H1 (cell line): ENCODE measurements at regions not wholly inside any gene's neighbourhood (a gene's known extent, or its start where the extent isn't known, plus 50 kb on each side); places are given as distances from the start of the nearest gene placed in this dataset.

Experiments used
- CTCF ChIA-PET: fragments of 300-600 bp; sonication (Branson Sonifier 250); formaldehyde crosslinking; loops from one replicate; lab custom pipeline; 2021; ENCODE audit not compliant: partially characterized antibody; lab: Charles Lee
- POLR2A ChIA-PET: fragments of 300-600 bp; sonication (Branson Sonifier 250); formaldehyde crosslinking; loops from one replicate; lab custom pipeline; 2021; ENCODE audit warnings: inconsistent platforms; ENCODE audit not compliant: partially characterized antibody; lab: Charles Lee
- DNase-seq, 2 experiments: peaks; one replicate each; pipeline versions ENCODE4 v3.0.0 to v3.0.0-alpha.2; 2010 to 2022; ENCODE audit warnings: low spot score in 2 of 2, low read depth in 1 of 2, mixed read lengths in 1 of 2
- FAIRE-seq: peaks from 2 replicates; lab custom pipeline; 2011; peaks lifted over from hg19 to GRCh38; lab: Jason Lieb, UNC
- H2AFZ ChIP-seq: 2 replicates; pipeline ENCODE4 v1.8.1; 2012; ENCODE audit warnings: low read length, inconsistent platforms
- H2AK5ac ChIP-seq: 2 replicates; pipeline ENCODE4 v1.6.1; 2013; ENCODE audit warnings: low read depth, low read length
- H2BK120ac ChIP-seq: replicated peaks from 2 replicates; pipeline ENCODE3; 2013; ENCODE audit warnings: low read depth, low read length, inconsistent platforms
- H2BK12ac ChIP-seq: 2 replicates; pipeline ENCODE4 v1.6.1; 2013; ENCODE audit warnings: low read depth, low read length
- H2BK15ac ChIP-seq: 2 replicates; pipeline ENCODE4 v1.6.1; 2013; ENCODE audit warnings: low read length
- H2BK20ac ChIP-seq: 2 replicates; pipeline ENCODE4 v1.6.1; 2013; ENCODE audit warnings: low read length
- H2BK5ac ChIP-seq: 2 replicates; pipeline ENCODE4 v1.6.1; 2013; ENCODE audit warnings: low read depth, low read length
- H3K14ac ChIP-seq: 2 replicates; pipeline ENCODE4 v1.6.1; 2013; ENCODE audit warnings: inconsistent platforms; ENCODE audit not compliant: insufficient read length
- H3K18ac ChIP-seq: 2 replicates; pipeline ENCODE4 v1.6.1; 2013; ENCODE audit warnings: low read length; ENCODE audit errors: extremely low read depth
- H3K23ac ChIP-seq: 2 replicates; pipeline ENCODE4 v1.6.1; 2013; ENCODE audit warnings: inconsistent platforms; ENCODE audit not compliant: insufficient read length
- H3K23me2 ChIP-seq: 2 replicates; pipeline ENCODE4 v1.6.1; 2013; ENCODE audit warnings: low read depth, low read length
- H3K27ac ChIP-seq: 2 replicates; pipeline ENCODE4 v1.6.1; 2011; ENCODE audit warnings: low read depth, low read length, inconsistent platforms
- H3K27me3 ChIP-seq, 4 experiments: replicated peaks in 1 of 4; 1 replicate in 1 of 4; 2 replicates in 3 of 4; pipeline versions ENCODE4 v1.6.1 to v1.8.1; 2011 to 2013; ENCODE audit warnings: low read length in 3 of 4, mild to moderate bottlenecking in 3 of 4, inconsistent platforms in 2 of 4, mixed read lengths in 2 of 4, moderate library complexity in 1 of 4; ENCODE audit not compliant: control insufficient read depth in 3 of 4, insufficient read depth in 3 of 4; ENCODE audit errors: extremely low read depth in 1 of 4
- H3K36me3 ChIP-seq, 4 experiments: 2 replicates each; pipeline versions ENCODE4 v1.6.1 to v1.8.1; 2011 to 2013; ENCODE audit warnings: mild to moderate bottlenecking in 4 of 4, low read length in 3 of 4, moderate library complexity in 2 of 4, control low read depth in 1 of 4, inconsistent platforms in 1 of 4; ENCODE audit not compliant: insufficient read depth in 4 of 4, control insufficient read depth in 2 of 4
- H3K4ac ChIP-seq: replicated peaks from 2 replicates; pipeline ENCODE3; 2013; ENCODE audit warnings: low read length, low read depth, mixed read lengths, inconsistent platforms; ENCODE audit not compliant: insufficient read length
- H3K4me1 ChIP-seq, 4 experiments: replicated peaks in 1 of 4; 1 replicate in 1 of 4; 2 replicates in 3 of 4; pipeline versions ENCODE4 v1.6.1 to v1.8.1; 2011 to 2013; ENCODE audit warnings: low read length in 3 of 4, inconsistent platforms in 2 of 4, mixed read lengths in 1 of 4; ENCODE audit not compliant: insufficient read depth in 4 of 4, control insufficient read depth in 3 of 4
- H3K4me2 ChIP-seq, 2 experiments: 2 replicates each; pipeline versions ENCODE4 v1.6.1 to v1.8.1; 2011 to 2013; ENCODE audit warnings: low read depth in 2 of 2, low read length in 2 of 2, control low read depth in 1 of 2, inconsistent platforms in 1 of 2, mild to moderate bottlenecking in 1 of 2; ENCODE audit not compliant: insufficient read depth in 1 of 2
- H3K4me3 ChIP-seq, 4 experiments: fragments of 200-600, 300-600 bp in 1 of 4; sonication (generic), shearing (Covaris generic), sonication (Bioruptor Twin) in 1 of 4; 2 replicates each; pipeline versions ENCODE4 v1.5.1 to v1.8.1; 2011 to 2016; ENCODE audit warnings: low read length in 4 of 4, low read depth in 3 of 4, control low read depth in 2 of 4, inconsistent platforms in 2 of 4, mild to moderate bottlenecking in 2 of 4, mixed read lengths in 1 of 4, moderate library complexity in 1 of 4; ENCODE audit not compliant: insufficient read depth in 2 of 4; ENCODE audit errors: extremely low read depth in 1 of 4
- H3K56ac ChIP-seq: replicated peaks from 2 replicates; pipeline ENCODE3; 2013; ENCODE audit warnings: low read depth, mild to moderate bottlenecking, mixed read lengths, low read length, inconsistent platforms; ENCODE audit not compliant: insufficient read length
- H3K79me1 ChIP-seq: 2 replicates; pipeline ENCODE4 v1.6.1; 2013; ENCODE audit warnings: low read depth, low read length, control low read depth
- H3K79me2 ChIP-seq, 2 experiments: 2 replicates each; pipeline versions ENCODE4 v1.6.1 to v1.8.1; 2012 to 2013; ENCODE audit warnings: low read length in 2 of 2, mild to moderate bottlenecking in 2 of 2, inconsistent platforms in 1 of 2; ENCODE audit not compliant: insufficient read depth in 2 of 2, control insufficient read depth in 1 of 2
- H3K9ac ChIP-seq, 4 experiments: replicated peaks in 1 of 4; 1 replicate in 1 of 4; 2 replicates in 3 of 4; pipeline versions ENCODE4 v1.6.1 to v1.8.1; 2011 to 2013; ENCODE audit warnings: low read depth in 3 of 4, low read length in 3 of 4, control low read depth in 2 of 4, mild to moderate bottlenecking in 2 of 4, moderate library complexity in 2 of 4, inconsistent platforms in 1 of 4; ENCODE audit errors: extremely low read depth in 1 of 4
- H3K9me3 ChIP-seq, 2 experiments: 2 replicates each; pipeline versions ENCODE4 v1.6.1 to v1.8.1; 2012 to 2013; ENCODE audit warnings: mild to moderate bottlenecking in 2 of 2, moderate library complexity in 2 of 2, control low read depth in 1 of 2, inconsistent platforms in 1 of 2, low read depth in 1 of 2, low read length in 1 of 2, mixed read lengths in 1 of 2; ENCODE audit not compliant: insufficient read depth in 2 of 2
- H4K20me1 ChIP-seq, 2 experiments: replicated peaks in 1 of 2; 2 replicates each; pipeline versions ENCODE3 to v1.8.1; 2011 to 2013; ENCODE audit warnings: inconsistent platforms in 2 of 2, low read length in 2 of 2, mild to moderate bottlenecking in 1 of 2; ENCODE audit not compliant: insufficient read depth in 2 of 2, control insufficient read depth in 1 of 2
- H4K5ac ChIP-seq: 2 replicates; pipeline ENCODE4 v1.6.1; 2013; ENCODE audit warnings: low read length, low read depth, mixed read lengths, inconsistent platforms; ENCODE audit not compliant: insufficient read length
- H4K8ac ChIP-seq: 2 replicates; pipeline ENCODE4 v1.8.0; 2013; ENCODE audit warnings: mild to moderate bottlenecking, moderate library complexity, low read length, inconsistent platforms; ENCODE audit not compliant: insufficient read depth; ENCODE audit errors: extremely low read depth
- H4K91ac ChIP-seq: replicated peaks from 2 replicates; pipeline ENCODE3; 2013; ENCODE audit warnings: low read length, mixed read lengths, inconsistent platforms; ENCODE audit not compliant: insufficient read length
- CHD2 ChIP-seq: IDR thresholded peaks from 2 replicates; pipeline ENCODE4 v1.6.1; 2012; ENCODE audit warnings: low read length, improper control_type of control experiment
- EZH2 ChIP-seq: fragments of 200-600 bp; sonication (generic); IDR thresholded peaks from 2 replicates; pipeline ENCODE4 v1.7.1; 2012; ENCODE audit warnings: low read depth, mild to moderate bottlenecking, moderate library complexity, low read length, inconsistent platforms; ENCODE audit not compliant: severe bottlenecking
- JUN ChIP-seq: IDR thresholded peaks from 2 replicates; pipeline ENCODE4 v1.6.1; 2011; ENCODE audit warnings: low read depth, mild to moderate bottlenecking, improper control_type of control experiment, low read length
- MAFK ChIP-seq: IDR thresholded peaks from 2 replicates; pipeline ENCODE4 v1.6.1; 2012; ENCODE audit warnings: low read depth, mild to moderate bottlenecking, improper control_type of control experiment, low read length
- NANOG ChIP-seq: IDR thresholded peaks from 2 replicates; pipeline ENCODE4 v1.6.1; 2011; ENCODE audit warnings: low read length, low read depth, mild to moderate bottlenecking, inconsistent platforms; ENCODE audit not compliant: insufficient read depth, poor library complexity, severe bottlenecking
- POLR2A ChIP-seq, 2 experiments: IDR thresholded peaks; 1 replicate in 1 of 2; 2 replicates in 1 of 2; pipeline ENCODE4 v1.6.1; 2011; ENCODE audit warnings: low read depth in 2 of 2, low read length in 2 of 2, mild to moderate bottlenecking in 2 of 2; ENCODE audit errors: control extremely low read depth in 1 of 2
- POU5F1 ChIP-seq: IDR thresholded peaks from 2 replicates; pipeline ENCODE4 v1.6.1; 2011; ENCODE audit warnings: low read depth, mild to moderate bottlenecking, low read length, moderate library complexity
- WGBS, 2 experiments: shearing (Covaris generic) in 1 of 2; methylation state at CpG; one replicate each; pipeline versions ENCODE4 v1.1.6 to v1.1.7; 2013 to 2015; ENCODE audit warnings: low lambda C conversion rate in 2 of 2, mixed read lengths in 2 of 2, inconsistent platforms in 1 of 2, low coverage in 1 of 2, missing lambda C conversion rate in 1 of 2; ENCODE audit not compliant: insufficient replicate concordance in 2 of 2, insufficient coverage in 1 of 2, insufficient read length in 1 of 2; ENCODE audit errors: extremely low coverage in 1 of 2, missing lambda C conversion rate in 1 of 2; 5-methylcytosine and 5-hydroxymethylcytosine counted together

- no peak overlapping the region for H3K9ac ChIP-seq
- TF ChIP-seq EZH2 (no peak), JUN (no peak), POLR2A (IDR thresholded peaks at IDR 0.05; ENCODE audit: control extremely low read depth in 1 of 2, low read depth in 2 of 2, low read length in 2 of 2) (no peak), POU5F1 (no peak), NANOG (no peak), MAFK (no peak), CHD2 (no peak)
- H2BK5ac ChIP-seq, result no peak overlapping the region
- 88% methylated on average over 5 of the region's 5 CpGs; no CpG with 5 or more reads in 1 of the 2 experiments for WGBS, 2 experiments
- no peak overlapping the region for H3K4ac ChIP-seq
- no peak overlapping the region for H3K18ac ChIP-seq
- H3K23ac ChIP-seq, result no peak overlapping the region
- H2BK12ac ChIP-seq, result no peak overlapping the region
- H3K14ac ChIP-seq, result no peak overlapping the region
- H2BK120ac ChIP-seq, result no peak overlapping the region
- H3K79me2 ChIP-seq, result no peaks in the 10 kb centered on the region
- H3K9me3 ChIP-seq, result peaks cover 18 to 32% of the 10 kb centered on the region in 2 experiments
- POLR2A ChIA-PET, result no interaction called here
- H3K56ac ChIP-seq, result no peak overlapping the region
- H4K8ac ChIP-seq, result no peak overlapping the region
- no peaks in the 10 kb centered on the region for H3K27me3 ChIP-seq
- FAIRE-seq (no peak), DNase-seq (no peak)
- H4K91ac ChIP-seq, result no peak overlapping the region
- no peaks in the 10 kb centered on the region for H4K20me1 ChIP-seq
- H2AFZ ChIP-seq, result no peak overlapping the region
- H3K4me3 ChIP-seq, result no peak overlapping the region
- no peak overlapping the region for H2AK5ac ChIP-seq
- no peak overlapping the region for H4K5ac ChIP-seq
- H3K36me3 ChIP-seq, result no peaks in the 10 kb centered on the region
- H3K27ac ChIP-seq, result no peak overlapping the region
- H2BK15ac ChIP-seq, result no peak overlapping the region
- no peak overlapping the region for H3K4me2 ChIP-seq
- CTCF ChIA-PET, result interaction anchor here (1.0 to 1.7 kb wide), 4 partner anchors 12 to 68 kb away, joined by 3 to 4 read pairs (median 3); no protein-coding TSS in a partner anchor
- no peaks in the 10 kb centered on the region for H3K79me1 ChIP-seq
- no peaks in the 10 kb centered on the region for H3K4me1 ChIP-seq
- 0 out of 2 replicates have a peak, but pooled peaks cover 2% of the 10 kb centered on the region for H3K23me2 ChIP-seq
- no peak overlapping the region for H2BK20ac ChIP-seq
These were observed 1091.8 kb downstream of the TBC1D22A start for GRCh38 chr22:47854251-47854650.
